ENCODE measurements at regions not wholly inside any gene's neighbourhood (a gene's known extent, or its start where the extent isn't known, plus 50 kb on each side); places are given as distances from the start of the nearest gene placed in this dataset.

DNA sequence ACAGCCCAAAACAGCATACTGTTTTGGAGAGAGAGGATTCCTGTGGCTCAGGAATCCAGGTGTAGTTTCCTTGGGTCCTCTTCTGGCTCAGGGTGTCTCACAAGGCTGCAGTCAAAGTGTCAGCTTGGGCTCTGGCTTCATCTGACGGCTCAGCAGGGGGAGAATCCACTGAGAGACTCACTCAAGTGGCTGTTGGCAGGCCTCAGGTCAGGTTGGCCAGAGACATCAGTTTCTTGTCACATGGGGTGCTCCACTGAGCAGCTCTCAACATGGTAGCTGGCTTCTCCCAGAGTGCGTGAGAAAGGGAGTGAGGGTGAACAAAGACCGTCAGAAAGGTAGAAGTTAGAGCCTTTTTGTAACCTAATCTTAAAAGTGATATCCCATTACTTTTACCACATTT lies 168.4 kb downstream of the SOCS6 start:
- POLR2A ChIA-PET (ENCODE audit: low non-redundant PET) = no interaction called here
- Histone ChIP-seq H3K36me3 (ENCODE audit: insufficient read depth, low read length, poor library complexity, severe bottlenecking) (no peaks in the 10 kb centered on the region), H3K27ac (ENCODE audit: low read depth, low read length, poor library complexity, severe bottlenecking) (no peak overlapping the region), H3K4me1 (ENCODE audit: insufficient read depth, low read length, poor library complexity, severe bottlenecking) (no peaks in the 10 kb centered on the region), H3K27me3 (replicated peaks; ENCODE audit: insufficient read depth, low read depth, low read length, poor library complexity) (no peaks in the 10 kb centered on the region), H3K9me3 (ENCODE audit: low read depth, low read length, poor library complexity, severe bottlenecking) (no peaks in the 10 kb centered on the region), H3K4me3 (ENCODE audit: low read depth, low read length, poor library complexity, severe bottlenecking) (no peak overlapping the region)
- TF ChIP-seq, protein P1, sequence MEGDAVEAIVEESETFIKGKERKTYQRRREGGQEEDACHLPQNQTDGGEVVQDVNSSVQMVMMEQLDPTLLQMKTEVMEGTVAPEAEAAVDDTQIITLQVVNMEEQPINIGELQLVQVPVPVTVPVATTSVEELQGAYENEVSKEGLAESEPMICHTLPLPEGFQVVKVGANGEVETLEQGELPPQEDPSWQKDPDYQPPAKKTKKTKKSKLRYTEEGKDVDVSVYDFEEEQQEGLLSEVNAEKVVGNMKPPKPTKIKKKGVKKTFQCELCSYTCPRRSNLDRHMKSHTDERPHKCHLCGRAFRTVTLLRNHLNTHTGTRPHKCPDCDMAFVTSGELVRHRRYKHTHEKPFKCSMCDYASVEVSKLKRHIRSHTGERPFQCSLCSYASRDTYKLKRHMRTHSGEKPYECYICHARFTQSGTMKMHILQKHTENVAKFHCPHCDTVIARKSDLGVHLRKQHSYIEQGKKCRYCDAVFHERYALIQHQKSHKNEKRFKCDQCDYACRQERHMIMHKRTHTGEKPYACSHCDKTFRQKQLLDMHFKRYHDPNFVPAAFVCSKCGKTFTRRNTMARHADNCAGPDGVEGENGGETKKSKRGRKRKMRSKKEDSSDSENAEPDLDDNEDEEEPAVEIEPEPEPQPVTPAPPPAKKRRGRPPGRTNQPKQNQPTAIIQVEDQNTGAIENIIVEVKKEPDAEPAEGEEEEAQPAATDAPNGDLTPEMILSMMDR (conservative IDR thresholded peaks at IDR 0.05; ENCODE audit: low read depth, low read length) = no peak
- no peak for TF ChIP-seq EZH2 (IDR thresholded peaks at IDR 0.05; ENCODE audit: borderline replicate concordance, low read depth, low read length, poor library complexity, severe bottlenecking)
- DNase-seq (ENCODE audit: low spot score) = no peak
- CTCF ChIA-PET = no interaction called here
- no TSS peak for BruUV-seq (replicated peaks)
- intact Hi-C loops (cut with micrococcal nuclease; ENCODE audit: unreplicated experiment) = loop anchor here (10.0 kb wide), 1 partner anchor 1612 kb away; no protein-coding TSS in a partner anchor

DNA sequence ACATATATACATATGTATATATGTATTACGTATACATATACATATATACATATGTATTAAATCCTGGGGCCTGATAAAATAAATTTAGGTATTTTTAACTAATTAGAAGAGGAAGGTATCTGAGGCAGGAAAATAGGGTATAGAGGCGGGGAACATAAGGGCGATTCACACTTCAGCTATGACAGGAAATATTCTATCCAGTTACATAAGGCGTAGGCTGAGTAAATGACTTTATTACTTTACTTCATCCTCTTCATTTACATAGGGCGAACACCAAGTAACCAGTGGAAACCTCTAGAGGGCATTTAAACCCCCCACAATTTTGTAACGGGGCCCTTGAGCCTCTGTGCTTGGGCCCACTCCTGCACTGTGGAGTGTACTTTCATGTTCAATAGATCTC lies 167.5 kb downstream of the SOCS6 start:
- intact Hi-C loops (cut with micrococcal nuclease; ENCODE audit: unreplicated experiment) = loop anchor here (10.0 kb wide), 1 partner anchor 1612 kb away; no protein-coding TSS in a partner anchor
- Histone ChIP-seq H3K27ac (ENCODE audit: low read depth, low read length, poor library complexity, severe bottlenecking) (no peak overlapping the region), H3K4me3 (ENCODE audit: low read depth, low read length, poor library complexity, severe bottlenecking) (no peak overlapping the region), H3K27me3 (replicated peaks; ENCODE audit: insufficient read depth, low read depth, low read length, poor library complexity) (no peaks in the 10 kb centered on the region), H3K36me3 (ENCODE audit: insufficient read depth, low read length, poor library complexity, severe bottlenecking) (no peaks in the 10 kb centered on the region), H3K4me1 (ENCODE audit: insufficient read depth, low read length, poor library complexity, severe bottlenecking) (no peaks in the 10 kb centered on the region), H3K9me3 (ENCODE audit: low read depth, low read length, poor library complexity, severe bottlenecking) (no peaks in the 10 kb centered on the region)
- TF ChIP-seq, protein P1 (conservative IDR thresholded peaks at IDR 0.05; ENCODE audit: low read depth, low read length) = no peak
- DNase-seq (ENCODE audit: low spot score) = no peak
- ChIA-PET POLR2A (ENCODE audit: low non-redundant PET) (no interaction called here), CTCF (interaction anchor here (2.0 kb wide), 1 partner anchor 261 kb away, joined by 8 read pairs; no protein-coding TSS in a partner anchor)
- BruUV-seq (replicated peaks) = no TSS peak

DNA sequence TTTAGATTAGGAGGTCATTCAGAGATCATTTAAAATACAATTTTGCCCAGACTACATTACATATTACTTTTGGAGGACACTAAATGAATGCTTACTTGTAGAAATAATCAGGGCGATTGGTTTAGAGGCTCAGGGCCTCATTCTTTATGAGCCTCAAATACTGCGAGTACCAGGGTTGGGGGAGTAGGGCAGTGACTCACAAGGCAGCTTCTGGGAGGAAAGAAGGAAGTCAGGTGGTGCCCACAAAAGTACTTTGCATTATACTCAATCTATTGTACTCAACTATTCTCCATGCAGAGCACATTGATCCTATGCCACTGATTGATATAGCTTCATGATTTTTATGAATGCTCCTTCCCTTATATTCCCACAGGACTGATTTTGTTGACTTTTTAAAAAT lies 166.9 kb downstream of the SOCS6 start:
- H3K27me3 ChIP-seq (replicated peaks; ENCODE audit: insufficient read depth, low read depth, low read length, poor library complexity) = no peaks in the 10 kb centered on the region
- ChIA-PET CTCF (interaction anchor here (0.5 to 2.0 kb wide), 2 partner anchors 260 to 1264 kb away, joined by 3 to 8 read pairs; no protein-coding TSS in a partner anchor), POLR2A (ENCODE audit: low non-redundant PET) (no interaction called here)
- H3K4me1 ChIP-seq (ENCODE audit: insufficient read depth, low read length, poor library complexity, severe bottlenecking) = no peaks in the 10 kb centered on the region
- H3K9me3 ChIP-seq (ENCODE audit: low read depth, low read length, poor library complexity, severe bottlenecking) = no peaks in the 10 kb centered on the region
- H3K27ac ChIP-seq (ENCODE audit: low read depth, low read length, poor library complexity, severe bottlenecking) = no peak overlapping the region
- no peak for TF ChIP-seq EZH2 (IDR thresholded peaks at IDR 0.05; ENCODE audit: borderline replicate concordance, low read depth, low read length, poor library complexity, severe bottlenecking)
- TF ChIP-seq, protein P1 (conservative IDR thresholded peaks at IDR 0.05; ENCODE audit: low read depth, low read length) = no peak
- no TSS peak for BruUV-seq (replicated peaks)
- H3K36me3 ChIP-seq (ENCODE audit: insufficient read depth, low read length, poor library complexity, severe bottlenecking) = no peaks in the 10 kb centered on the region
- H3K4me3 ChIP-seq (ENCODE audit: low read depth, low read length, poor library complexity, severe bottlenecking) = no peak overlapping the region
- intact Hi-C loops (cut with micrococcal nuclease; ENCODE audit: unreplicated experiment) = loop anchor here (10.0 kb wide), 1 partner anchor 1611 kb away; no protein-coding TSS in a partner anchor
- no peak for DNase-seq (ENCODE audit: low spot score)

All from A673 (cell line).